HG02885 (cell line): ENCODE measurements at regions not wholly inside any gene's neighbourhood (a gene's known extent, or its start where the extent isn't known, plus 50 kb on each side); places are given as distances from the start of the nearest gene placed in this dataset.
"Not testable (repeated sequence)": the region's sequence is repeated elsewhere in the genome, so short reads cannot be mapped to it uniquely, and the experiment has no call there.

Experiments used
- ATAC-seq: cut with Tn5 transposase; IDR thresholded peaks from one replicate; pipeline ENCODE4 v1.9.1; 2021; ENCODE audit warnings: mild to moderate bottlenecking; ENCODE audit not compliant: unreplicated experiment, poor library complexity

DNA sequence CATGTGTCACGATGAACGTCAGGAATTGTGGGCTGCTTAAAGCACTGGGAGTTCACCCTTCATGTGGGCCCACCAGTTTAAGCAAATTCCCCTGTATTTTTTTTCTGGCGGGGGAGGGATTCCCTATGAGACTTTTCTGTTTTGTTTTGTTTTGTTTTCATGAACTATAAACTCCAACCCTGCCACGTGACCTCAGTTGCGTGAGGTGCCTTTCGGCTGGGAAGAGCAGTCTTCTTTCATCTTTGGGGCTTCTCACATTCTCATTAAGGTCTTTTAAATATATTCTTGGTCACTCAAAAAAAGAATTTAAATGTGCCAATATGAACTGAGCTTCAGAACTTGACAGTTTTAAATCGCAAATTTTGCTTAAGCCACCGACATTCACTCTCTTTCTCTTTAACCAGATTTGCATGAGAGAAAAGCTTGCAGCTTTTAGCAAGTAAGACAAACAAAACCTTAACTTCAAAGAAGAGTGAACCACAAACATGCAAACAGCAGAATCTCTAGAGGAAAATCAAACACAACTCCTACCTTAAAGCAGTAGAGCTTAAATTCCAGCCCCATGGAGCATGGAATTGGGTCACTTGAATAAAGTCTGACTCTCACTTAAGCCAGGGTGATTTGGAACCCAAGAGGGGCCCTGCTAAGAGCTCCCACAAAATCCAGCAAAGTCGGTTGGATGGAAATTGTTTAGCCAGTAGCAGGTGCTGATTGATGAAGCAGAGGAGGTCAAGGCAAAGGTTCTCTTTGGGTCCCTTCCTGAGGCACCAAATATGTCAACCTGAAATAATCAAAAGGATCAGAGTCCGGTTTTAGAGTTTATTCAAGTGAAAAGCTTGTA lies 699.8 kb upstream of the GBE1 start:
- no peak for ATAC-seq

DNA sequence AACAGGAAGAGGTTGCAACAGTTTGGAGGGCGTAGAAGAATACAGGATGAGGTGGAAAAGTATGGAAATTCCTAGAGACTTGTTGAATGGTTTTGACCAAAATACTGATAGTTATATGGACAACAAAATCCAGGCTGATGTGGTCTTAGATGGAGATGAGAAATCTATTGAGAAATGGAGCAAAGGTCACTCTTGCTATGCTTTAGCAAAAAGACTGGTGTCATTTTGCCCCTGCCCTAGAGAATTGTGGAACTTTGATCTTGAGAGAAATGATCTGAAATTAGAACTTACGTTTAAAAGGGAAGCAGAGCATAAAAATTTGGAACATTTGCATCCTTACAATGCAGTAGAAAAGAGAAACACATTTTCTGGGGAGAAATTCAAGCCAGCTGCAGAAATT lies 686.9 kb upstream of the GBE1 start:
- ATAC-seq = no peak

DNA sequence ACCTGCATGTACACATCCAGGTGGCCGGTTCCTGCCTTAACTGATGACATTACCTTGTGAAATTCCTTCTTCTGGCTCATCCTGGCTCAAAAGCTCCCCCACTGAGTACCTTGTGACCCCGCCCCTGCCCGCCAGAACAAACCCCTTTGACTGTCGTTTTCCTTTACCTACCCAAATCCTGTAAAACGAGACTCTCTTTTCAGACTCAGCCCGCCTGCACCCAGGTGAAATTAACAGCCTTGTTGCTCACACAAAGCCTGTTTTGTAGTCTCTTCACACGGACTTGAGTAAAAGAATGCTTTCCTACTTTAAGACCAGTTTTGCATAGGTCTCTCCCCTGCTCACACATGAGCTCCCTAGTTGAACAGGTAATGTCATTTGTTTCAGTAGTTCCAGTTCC lies 667.4 kb upstream of the GBE1 start:
- ATAC-seq = not testable (repeated sequence)

DNA sequence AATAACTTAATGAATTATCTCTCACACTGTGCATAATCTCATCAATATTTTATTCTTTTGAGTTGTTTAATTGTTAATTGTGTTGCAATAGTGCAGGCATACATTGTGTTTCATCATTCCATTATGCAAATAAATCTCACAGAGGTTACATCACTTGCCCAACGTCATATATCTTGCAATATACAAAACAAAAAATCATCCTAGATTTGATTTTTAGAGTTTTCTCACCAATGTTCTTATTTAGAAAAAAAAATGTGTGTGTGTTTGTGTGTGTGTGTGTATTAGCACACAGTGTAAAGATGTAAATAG lies 662.5 kb upstream of the GBE1 start:
- ATAC-seq = no peak

DNA sequence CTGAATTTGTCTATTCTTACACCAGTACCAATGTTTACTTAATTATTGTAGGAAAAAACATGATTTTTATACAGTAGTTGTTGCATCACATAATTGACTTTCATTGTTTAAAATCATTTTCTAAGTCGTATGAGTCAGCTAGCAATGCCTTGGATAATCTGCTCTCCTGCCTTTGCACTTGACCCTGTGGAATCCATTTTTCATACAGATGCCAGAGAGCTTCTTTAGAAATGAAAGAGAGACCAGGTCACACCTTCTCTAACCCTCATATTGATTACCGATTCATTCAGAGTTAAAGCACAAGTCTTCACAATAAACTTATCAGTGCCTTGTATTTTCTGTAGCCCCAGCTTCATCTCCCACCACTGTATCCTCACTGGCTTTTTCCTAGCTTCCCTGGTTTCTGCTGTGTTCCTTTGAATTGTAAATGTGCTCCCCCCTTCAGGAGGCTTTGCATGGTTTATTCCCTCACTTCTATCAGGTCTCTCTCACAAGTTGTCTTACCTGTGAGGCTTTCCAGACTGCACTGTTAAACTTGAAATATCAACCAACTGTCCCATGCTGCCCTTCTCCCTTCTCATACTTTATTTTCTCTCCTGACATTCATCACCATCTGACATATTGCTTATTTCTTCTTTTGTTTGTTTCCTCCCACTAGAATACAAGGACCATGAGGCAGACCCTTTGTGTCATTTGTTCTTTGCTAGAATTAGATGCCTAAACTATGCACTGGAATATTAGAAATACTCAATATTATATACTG lies 662.0 kb upstream of the GBE1 start:
- no peak for ATAC-seq

DNA sequence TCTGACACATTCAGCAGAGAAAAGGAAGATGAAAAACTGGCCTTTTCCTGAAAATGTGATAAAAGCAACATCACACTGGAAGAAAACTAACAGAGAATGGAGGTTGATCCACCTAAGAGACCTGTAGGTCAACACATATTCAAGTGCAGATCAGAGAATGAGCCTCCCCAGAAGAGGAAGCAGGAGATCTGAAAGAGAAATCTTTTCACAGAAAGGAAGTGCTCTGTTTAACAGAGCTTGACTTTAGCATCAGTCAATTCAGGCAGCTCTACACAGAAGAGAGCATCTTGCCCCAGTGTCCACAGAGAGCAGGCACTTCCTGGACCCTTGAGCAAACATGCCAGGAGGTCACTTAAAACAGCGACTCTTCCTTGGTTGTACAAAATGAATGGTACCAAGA lies 655.4 kb upstream of the GBE1 start:
- no peak for ATAC-seq

DNA sequence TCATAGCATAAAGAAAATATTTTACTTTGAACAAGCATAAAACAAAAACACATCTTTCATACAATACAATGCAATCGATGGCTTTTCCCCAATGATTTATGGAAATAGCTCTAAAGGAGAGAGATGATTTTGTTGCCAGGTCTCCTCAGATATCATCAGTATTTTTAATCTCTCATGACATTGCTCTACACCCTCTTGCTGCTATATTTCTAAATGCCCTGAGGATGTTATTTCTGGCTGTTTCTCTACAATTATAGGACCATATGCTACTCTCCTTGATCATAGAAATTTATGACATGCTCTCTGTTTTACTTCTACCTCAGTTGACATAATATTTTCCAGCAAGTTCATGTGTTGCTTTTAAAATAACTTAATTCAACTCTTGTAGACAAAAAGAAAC lies 654.9 kb upstream of the GBE1 start:
- no peak for ATAC-seq

DNA sequence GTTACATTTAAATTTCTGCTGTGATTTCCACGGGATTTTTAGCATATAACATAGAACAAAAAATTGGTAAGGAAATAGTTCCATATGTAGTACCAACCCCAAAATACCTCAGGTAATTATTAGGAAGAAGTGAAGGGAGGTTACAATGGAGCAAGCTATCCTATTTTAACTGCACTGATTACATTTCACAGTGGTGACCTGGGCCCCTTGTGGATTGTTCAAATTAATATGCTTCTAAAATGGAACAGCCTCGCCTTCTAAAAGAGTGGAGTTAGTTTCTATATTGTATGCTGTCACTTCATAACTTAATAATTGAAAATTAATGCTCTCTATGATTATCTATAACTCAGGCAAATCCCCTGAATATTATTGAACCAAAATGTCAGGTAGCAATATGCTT lies 651.7 kb upstream of the GBE1 start:
- no peak for ATAC-seq

DNA sequence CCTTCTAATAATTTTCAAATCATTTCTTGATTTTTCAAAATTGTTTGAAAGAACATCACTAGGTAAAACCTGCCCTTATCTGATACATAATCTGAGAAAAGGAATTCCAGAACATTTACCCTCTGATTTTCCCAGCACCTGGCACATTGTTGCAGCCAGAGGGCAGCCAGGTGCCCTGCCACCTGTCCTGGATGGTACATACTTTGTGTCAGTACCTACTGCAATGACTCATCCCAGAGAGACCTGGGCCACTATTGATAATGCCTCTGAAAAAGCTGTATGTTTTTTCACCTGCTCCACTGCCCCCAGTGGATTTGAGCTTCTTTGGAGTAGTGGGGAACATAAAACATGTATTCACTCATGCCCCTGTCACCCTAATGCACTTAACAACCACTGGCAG lies 648.9 kb upstream of the GBE1 start:
- ATAC-seq = no peak

DNA sequence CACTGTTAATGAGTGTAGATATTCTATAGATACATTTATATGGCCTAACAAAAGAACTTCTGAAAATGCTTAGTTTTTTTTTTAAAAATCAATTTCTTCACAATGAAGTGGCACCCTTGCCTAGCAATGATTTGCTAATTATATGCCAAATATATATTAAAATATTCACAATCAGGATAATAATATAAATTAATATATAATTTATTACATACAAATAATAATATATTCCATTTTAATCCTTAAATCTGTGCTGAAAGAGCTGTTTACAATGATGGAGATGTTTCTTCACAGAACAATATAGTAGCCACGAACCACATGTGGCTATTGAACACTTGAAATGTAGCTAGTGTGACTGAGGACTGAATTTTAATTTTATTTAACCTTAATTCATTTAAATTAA lies 648.4 kb upstream of the GBE1 start:
- no peak for ATAC-seq

DNA sequence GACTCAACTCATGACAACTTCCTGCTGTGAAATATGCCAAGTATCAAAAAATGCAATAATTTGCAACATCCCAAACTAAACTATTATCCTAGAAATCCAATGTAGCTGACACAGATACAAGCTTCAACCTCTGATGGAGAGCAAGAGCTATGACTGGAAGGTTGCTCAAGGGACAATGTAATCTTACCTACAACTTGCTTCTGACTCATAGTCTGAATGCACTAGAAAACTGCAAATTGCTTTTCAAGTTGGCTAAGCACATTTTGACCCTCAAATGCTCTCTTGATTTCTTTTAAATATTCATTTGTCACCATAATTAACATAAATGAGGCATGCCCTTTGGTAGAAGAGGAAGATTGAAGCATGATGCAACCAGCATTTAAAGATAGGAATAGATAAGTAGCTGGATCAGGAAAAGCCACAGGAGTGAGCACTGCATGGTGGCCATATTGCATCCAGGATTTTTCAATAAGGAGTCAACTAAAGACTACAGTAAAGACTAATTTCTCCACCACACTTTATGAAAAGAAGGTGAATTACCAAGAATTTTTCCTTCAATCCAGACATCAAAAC lies 630.8 kb upstream of the GBE1 start:
- no peak for ATAC-seq

DNA sequence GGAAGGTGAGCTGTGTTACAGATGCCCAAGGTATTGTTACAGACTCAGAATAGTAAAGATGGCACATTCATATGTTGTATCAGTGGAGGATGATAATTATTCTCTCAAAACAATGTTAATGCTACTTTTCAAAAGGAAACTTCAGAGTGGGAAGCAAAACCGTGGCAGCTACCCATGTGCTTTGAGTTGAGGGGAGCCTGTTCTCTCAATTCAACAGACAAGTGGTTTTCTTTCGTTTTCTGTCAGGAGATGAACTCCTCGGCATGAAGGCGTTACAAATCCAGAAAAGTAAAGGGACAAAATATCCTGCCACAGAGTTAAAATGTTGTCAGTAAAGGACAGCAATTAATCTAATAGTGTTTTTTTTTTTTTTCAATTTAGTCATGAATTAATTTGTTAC lies 629.4 kb upstream of the GBE1 start:
- ATAC-seq = no peak

DNA sequence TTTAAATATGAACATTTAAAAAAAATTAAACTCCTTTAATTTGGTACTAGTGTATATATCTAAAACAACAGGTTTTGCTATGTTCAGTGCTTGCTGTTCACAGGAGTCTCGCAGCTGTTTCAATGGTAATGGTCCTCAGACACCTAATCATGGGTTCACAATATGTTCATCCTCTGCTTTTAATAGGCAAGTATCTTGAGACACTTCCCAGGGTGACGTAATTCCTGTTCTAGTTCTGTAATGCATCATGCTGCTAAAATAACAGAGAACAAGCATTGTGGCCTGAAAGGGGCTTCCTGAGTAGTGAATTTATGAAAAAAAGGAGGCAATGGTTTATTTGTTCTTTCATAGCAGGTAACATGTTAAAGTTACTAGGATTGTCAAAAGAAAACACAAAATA lies 625.2 kb upstream of the GBE1 start:
- no peak for ATAC-seq

DNA sequence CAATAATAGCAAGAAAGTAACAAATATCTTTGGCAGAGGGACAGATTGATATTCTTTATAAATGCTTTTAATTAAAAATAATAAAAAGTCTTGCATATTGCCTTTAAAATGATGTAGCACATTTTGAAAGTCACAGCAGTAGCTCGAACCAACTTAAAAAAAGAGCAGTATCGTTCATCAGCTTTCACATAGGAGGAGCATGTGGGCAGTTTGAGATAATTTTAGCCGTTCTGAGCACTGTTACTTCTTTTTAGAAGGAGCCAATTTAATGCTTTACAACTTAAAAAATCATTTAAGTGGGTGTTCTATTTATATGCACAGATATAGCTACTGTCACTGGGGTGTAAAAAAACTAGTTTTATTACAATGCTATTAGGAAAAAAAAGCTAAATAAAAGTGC lies 622.7 kb upstream of the GBE1 start:
- no peak for ATAC-seq

DNA sequence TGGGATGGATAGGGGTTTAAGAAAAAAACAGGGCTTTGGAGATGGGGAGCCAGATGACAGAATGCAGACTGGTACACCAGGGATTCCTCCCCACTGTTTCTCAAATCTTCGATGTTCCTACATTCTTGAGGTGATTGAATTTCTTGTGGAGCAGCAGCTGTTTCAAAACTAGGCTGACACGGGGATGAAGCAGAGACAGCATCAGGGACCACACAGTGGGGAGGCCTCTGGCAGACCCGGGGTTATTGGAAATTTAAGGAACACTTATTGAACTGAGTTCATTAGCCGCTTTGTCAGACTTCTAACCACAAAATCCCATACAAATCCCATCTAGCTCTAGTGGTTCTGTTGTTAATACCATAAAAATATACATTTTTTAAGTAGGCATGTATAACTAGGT lies 621.4 kb upstream of the GBE1 start:
- no peak for ATAC-seq

DNA sequence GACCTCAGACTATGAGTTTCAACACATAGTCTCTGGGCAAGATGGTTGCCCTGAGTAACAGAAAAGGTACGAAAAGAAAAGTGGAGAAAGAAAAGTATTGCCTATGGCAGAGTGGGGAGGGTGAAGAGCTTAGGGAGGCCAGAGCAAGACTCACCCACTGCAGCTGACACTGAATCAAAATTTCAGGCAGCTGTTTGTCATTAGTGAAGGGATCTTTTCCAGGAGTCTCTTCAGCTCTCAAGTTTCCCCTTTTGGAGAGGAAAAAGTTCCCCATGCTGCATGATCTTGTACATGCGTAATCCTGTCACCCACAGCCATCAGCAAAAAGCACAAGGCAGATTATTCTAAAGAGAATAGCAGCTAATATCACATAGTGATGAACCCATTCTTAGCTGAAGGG lies 616.9 kb upstream of the GBE1 start:
- ATAC-seq = no peak

DNA sequence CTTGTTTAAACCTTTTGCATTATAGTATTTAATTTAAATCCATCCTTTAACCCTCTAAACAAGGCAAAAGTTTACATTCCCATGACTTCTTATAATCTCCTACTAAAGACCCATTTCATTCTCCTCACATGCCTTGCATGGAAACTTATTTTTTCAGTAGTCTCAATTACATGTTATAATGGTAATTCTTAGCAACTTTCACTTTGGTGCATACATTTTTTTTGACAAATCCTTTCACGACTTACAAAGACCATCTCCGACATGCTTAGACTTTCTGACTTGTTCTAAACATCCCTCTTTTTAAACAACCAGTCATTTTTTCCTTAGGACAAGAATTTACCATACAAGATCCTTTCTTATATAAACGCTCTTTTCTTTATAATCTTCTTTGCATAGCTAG lies 615.4 kb upstream of the GBE1 start:
- no peak for ATAC-seq

DNA sequence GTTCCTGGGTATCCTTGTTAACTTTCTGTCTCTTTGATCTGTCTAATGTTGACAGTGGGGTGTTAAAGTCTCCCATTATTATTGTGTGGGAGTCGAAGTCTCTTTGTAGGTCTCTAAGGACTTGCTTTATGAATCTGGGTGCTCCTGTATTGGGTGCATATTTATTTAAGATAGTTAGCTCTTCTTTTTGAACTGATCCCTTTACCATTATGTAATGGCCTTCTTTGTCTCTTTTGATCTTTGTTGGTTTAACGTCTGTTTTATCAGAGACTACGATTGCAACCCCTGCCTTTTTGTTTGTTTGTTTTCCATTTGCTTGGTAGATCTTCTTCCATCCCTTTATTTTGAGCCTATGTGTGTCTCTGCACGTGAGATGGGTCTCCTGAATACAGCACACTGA lies 612.4 kb upstream of the GBE1 start:
- not testable (repeated sequence) for ATAC-seq

DNA sequence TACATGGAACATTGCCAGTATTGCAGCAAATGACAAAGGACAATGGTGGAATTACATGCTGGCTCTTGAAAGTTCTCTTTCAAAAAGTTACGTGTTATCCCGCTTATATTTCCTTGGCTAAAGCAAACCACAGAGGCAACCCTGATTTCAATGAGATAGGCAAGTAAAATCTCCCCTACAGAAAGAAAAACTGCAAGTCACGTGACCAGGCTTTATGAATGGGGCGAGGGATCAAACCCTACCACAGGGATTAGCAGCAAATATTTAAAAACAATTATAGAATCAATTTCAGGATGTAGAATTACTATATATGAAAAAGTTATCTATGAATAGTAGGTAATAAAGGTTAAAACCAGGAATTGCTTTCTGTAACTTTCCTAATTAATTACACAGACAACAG lies 603.4 kb upstream of the GBE1 start:
- no peak for ATAC-seq

DNA sequence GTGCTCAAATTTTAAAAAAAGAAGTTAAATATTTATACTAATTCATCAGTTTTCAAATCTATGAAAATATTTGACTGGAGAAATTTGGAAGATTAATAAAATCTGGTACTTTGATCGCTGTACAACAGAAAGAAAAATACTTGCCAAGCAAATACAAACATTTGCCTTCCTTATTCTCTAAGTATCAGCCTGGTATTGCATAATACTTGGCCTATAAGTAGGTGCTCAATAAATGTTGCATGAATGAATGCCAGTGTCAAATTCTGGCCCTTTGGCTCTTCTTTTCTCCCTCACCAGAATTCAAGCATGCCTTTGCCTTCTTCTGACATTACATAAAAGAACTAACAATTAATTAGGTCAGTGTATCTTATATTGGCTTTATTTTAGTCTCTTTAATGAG lies 601.7 kb upstream of the GBE1 start:
- no peak for ATAC-seq

DNA sequence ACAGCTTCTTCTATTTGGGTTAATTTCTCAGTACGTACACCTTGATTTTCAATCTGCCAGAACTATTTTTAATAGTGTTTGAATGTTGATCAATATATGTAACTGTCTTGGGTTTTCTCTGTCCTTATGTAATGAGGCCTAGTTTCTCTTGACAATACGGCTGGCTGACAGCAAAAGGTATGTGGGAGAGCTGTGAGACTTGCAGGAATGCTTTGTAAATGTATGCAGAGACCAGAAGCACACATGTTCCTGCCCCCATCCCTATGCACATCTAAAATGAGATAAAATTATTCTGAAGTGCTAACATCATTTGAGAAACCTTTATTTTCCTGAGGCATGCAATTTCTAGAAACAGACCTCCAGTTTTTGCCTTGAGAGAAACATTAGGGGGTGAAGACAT lies 593.8 kb upstream of the GBE1 start:
- ATAC-seq = no peak

DNA sequence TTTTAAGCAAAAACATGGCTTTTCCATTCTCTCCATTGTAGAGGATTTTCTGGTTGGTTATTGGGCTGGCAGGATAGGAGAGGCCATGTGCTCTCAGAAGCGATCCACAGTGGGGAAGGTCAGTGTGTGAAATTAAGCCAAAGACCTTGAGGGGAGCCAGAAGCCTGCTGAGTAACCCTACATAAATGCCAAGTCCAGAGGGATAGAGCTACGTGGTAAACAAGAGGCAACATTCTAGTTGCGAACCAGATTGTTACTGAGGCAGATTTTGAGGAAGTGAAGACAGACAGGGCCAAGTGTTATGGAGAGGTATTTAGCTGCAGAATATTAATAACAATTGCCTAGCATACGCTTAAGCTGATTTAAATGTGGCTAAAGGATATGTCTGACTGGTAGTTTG lies 592.8 kb upstream of the GBE1 start:
- ATAC-seq = no peak
